Peyer's patch (tissue), 4 donors: ENCODE measurements at regions not wholly inside any gene's neighbourhood (a gene's known extent, or its start where the extent isn't known, plus 50 kb on each side); places are given as distances from the start of the nearest gene placed in this dataset.

Experiments
- DNase-seq, 3 donors: peaks; one replicate each; pipeline ENCODE4 v3.0.0-alpha.2; 2017 to 2019
- H3K27ac ChIP-seq, 4 donors: fragments of 200-600 bp; sonication (generic); one replicate each; pipeline ENCODE4 v1.5.1; 2016 to 2019
- H3K27me3 ChIP-seq, 2 donors: fragments of 200-600 bp; sonication (generic); one replicate each; pipeline ENCODE4 v1.5.1; 2019
- H3K36me3 ChIP-seq, 3 donors: fragments of 200-600 bp; sonication (generic); one replicate each; pipeline ENCODE4 v1.5.1; 2016 to 2019
- H3K4me1 ChIP-seq, 4 donors: fragments of 200-600 bp; sonication (generic); one replicate each; pipeline ENCODE4 v1.5.1; 2016 to 2019
- H3K4me3 ChIP-seq, 4 donors: fragments of 200-600 bp; sonication (generic); 1 replicate in 3 of 4; 2 replicates in 1 of 4; pipeline ENCODE4 v1.5.1; 2016 to 2019; ENCODE audit warnings: mild to moderate bottlenecking in 1 of 4
- H3K9me3 ChIP-seq, 4 donors: fragments of 200-600 bp; sonication (generic); one replicate each; pipeline ENCODE4 v1.5.1; 2016 to 2019; ENCODE audit warnings: mild to moderate bottlenecking in 1 of 4
- CTCF ChIP-seq, 6 experiments: fragments of 450-650 bp in 4 of 6; fragments of 200-600 bp in 2 of 6; sonication (generic) in 1 of 6; IDR thresholded peaks; one replicate each; pipeline ENCODE4 v1.5.1; 2017 to 2019; ENCODE audit warnings: antibody characterized with exemption in 6 of 6, mild to moderate bottlenecking in 3 of 6, moderate library complexity in 1 of 6
- POLR2A ChIP-seq, 2 donors: fragments of 450-650 bp; IDR thresholded peaks; one replicate each; pipeline ENCODE4 v1.5.1; 2017; ENCODE audit warnings: antibody characterized with exemption in 2 of 2, mild to moderate bottlenecking in 2 of 2, moderate library complexity in 2 of 2

GRCh38 chr22:49492308-49492707 lies 335.4 kb downstream of the BRD1 start:
- H3K4me1 ChIP-seq, result no peaks in the 10 kb centered on the region
- TF ChIP-seq POLR2A (IDR thresholded peaks at IDR 0.05) (no peak), CTCF (IDR thresholded peaks at IDR 0.05) (no peak)
- H3K27ac ChIP-seq, result no peak overlapping the region
- H3K4me3 ChIP-seq, result no peak overlapping the region
- H3K36me3 ChIP-seq, result no peaks in the 10 kb centered on the region
- no peaks in the 10 kb centered on the region for H3K9me3 ChIP-seq
- H3K27me3 ChIP-seq, result no peaks in the 10 kb centered on the region
- DNase-seq, result no peak

GRCh38 chr22:49491726-49492125 lies 335.9 kb downstream of the BRD1 start:
- Histone ChIP-seq H3K36me3 (no peaks in the 10 kb centered on the region), H3K27me3 (no peaks in the 10 kb centered on the region), H3K27ac (no peak overlapping the region), H3K9me3 (no peaks in the 10 kb centered on the region), H3K4me3 (no peak overlapping the region), H3K4me1 (no peaks in the 10 kb centered on the region)
- no peak for DNase-seq
- no peak for TF ChIP-seq POLR2A (IDR thresholded peaks at IDR 0.05)

- Histone ChIP-seq H3K27me3 (no peaks in the 10 kb centered on the region), H3K9me3 (no peaks in the 10 kb centered on the region), H3K36me3 (no peaks in the 10 kb centered on the region), H3K27ac (no peak overlapping the region), H3K4me1 (no peaks in the 10 kb centered on the region), H3K4me3 (no peak overlapping the region)
- DNase-seq, result no peak
- TF ChIP-seq CTCF (IDR thresholded peaks at IDR 0.05) (no peak), POLR2A (IDR thresholded peaks at IDR 0.05) (no peak)
Measured at GRCh38 chr22:49491221-49491635, 336.4 kb downstream of the BRD1 start.

GRCh38 chr22:49490692-49491091 lies 337.0 kb downstream of the BRD1 start:
- Histone ChIP-seq H3K4me3 (no peak overlapping the region), H3K4me1 (no peaks in the 10 kb centered on the region), H3K36me3 (no peaks in the 10 kb centered on the region), H3K27me3 (no peaks in the 10 kb centered on the region), H3K27ac (no peak overlapping the region), H3K9me3 (no peaks in the 10 kb centered on the region)
- DNase-seq, result no peak
- TF ChIP-seq POLR2A (IDR thresholded peaks at IDR 0.05) (no peak), CTCF (IDR thresholded peaks at IDR 0.05) (no peak)

- Histone ChIP-seq H3K27me3 (no peaks in the 10 kb centered on the region), H3K4me1 (no peaks in the 10 kb centered on the region), H3K36me3 (no peaks in the 10 kb centered on the region), H3K9me3 (no peaks in the 10 kb centered on the region), H3K27ac (no peak overlapping the region), H3K4me3 (no peak overlapping the region)
- DNase-seq, result no peak
- TF ChIP-seq CTCF (IDR thresholded peaks at IDR 0.05), result no peak
- no peak for TF ChIP-seq POLR2A (IDR thresholded peaks at IDR 0.05)
Measured at GRCh38 chr22:49489821-49490220, 337.9 kb downstream of the BRD1 start.

GRCh38 chr22:49488943-49489342 lies 338.7 kb downstream of the BRD1 start:
- Histone ChIP-seq H3K9me3 (no peaks in the 10 kb centered on the region), H3K27me3 (no peaks in the 10 kb centered on the region), H3K4me1 (no peaks in the 10 kb centered on the region), H3K27ac (no peak overlapping the region), H3K4me3 (no peak overlapping the region), H3K36me3 (no peaks in the 10 kb centered on the region)
- TF ChIP-seq CTCF (IDR thresholded peaks at IDR 0.05) (no peak), POLR2A (IDR thresholded peaks at IDR 0.05) (no peak)
- no peak for DNase-seq
